ENCODE measurements at regions not wholly inside any gene's neighbourhood (a gene's known extent, or its start where the extent isn't known, plus 50 kb on each side); places are given as distances from the start of the nearest gene placed in this dataset.
"Not testable (repeated sequence)": the region's sequence is repeated elsewhere in the genome, so short reads cannot be mapped to it uniquely, and the experiment has no call there.

DNA sequence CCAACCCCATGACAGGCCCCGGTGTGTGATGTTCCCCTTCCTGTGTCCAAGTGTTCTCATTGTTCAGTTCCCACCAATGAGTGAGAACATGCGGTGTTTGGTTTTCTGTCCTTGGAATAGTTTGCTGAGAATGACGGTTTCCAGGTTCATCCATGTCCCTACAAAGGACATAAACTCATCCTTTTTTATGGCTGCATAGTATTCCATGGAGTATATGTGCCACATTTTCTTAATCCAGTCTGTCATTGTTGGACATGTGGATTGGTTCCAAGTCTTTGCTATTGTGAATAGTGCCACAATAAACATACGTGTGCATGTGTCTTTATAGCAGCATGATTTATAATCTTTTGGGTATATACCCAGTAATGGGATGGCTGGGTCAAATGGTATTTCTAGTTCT is 293.1 kb downstream of the GATA3 start:
- not testable (repeated sequence) for TF ChIP-seq YY1 (IDR thresholded peaks at IDR 0.05; ENCODE audit: insufficient read depth, insufficient read length); ZNF274 (IDR thresholded peaks at IDR 0.05; ENCODE audit: low read depth, low read length)
